GM23338 (cell line): ENCODE measurements at regions not wholly inside any gene's neighbourhood (a gene's known extent, or its start where the extent isn't known, plus 50 kb on each side); places are given as distances from the start of the nearest gene placed in this dataset.

Experiments used
- ATAC-seq: fragments of 200-7000 bp; cut with Tn5 transposase; 3 replicates; pipeline ENCODE4 v1.9.1; 2020
- DNase-seq: peaks from one replicate; pipeline ENCODE4 v3.0.0-alpha.2; 2015; ENCODE audit warnings: low spot score
- H2AFZ ChIP-seq: fragments of 200-600 bp; sonication (generic); 2 replicates; pipeline ENCODE4 v1.8.0; 2016; ENCODE audit warnings: antibody characterized with exemption, mild to moderate bottlenecking, moderate library complexity
- H3F3A ChIP-seq: fragments of 200-600 bp; sonication (generic); replicated peaks from 2 replicates; pipeline ENCODE4 v1.8.0; 2017; ENCODE audit warnings: antibody characterized with exemption, mixed run types, low read depth
- H3K27ac ChIP-seq: fragments of 200-600 bp; sonication (generic); 2 replicates; pipeline ENCODE4 v1.6.1; 2016; ENCODE audit warnings: low read depth
- H3K27me3 ChIP-seq: fragments of 200-600 bp; sonication (generic); 2 replicates; pipeline ENCODE4 v1.8.0; 2016; ENCODE audit warnings: mild to moderate bottlenecking, mixed run types, moderate library complexity; ENCODE audit not compliant: insufficient read depth
- H3K36me3 ChIP-seq: fragments of 200-600 bp; sonication (generic); 2 replicates; pipeline ENCODE4 v1.8.0; 2016; ENCODE audit warnings: mild to moderate bottlenecking; ENCODE audit not compliant: insufficient read depth
- H3K4me1 ChIP-seq: fragments of 200-600 bp; sonication (generic); 2 replicates; pipeline ENCODE4 v1.8.0; 2016; ENCODE audit warnings: mild to moderate bottlenecking, moderate library complexity; ENCODE audit not compliant: insufficient read depth
- H3K4me2 ChIP-seq: fragments of 200-600 bp; sonication (generic); 2 replicates; pipeline ENCODE4 v1.7.1; 2017; ENCODE audit warnings: mixed run types
- H3K4me3 ChIP-seq: fragments of 200-600 bp; sonication (generic); 2 replicates; pipeline ENCODE4 v1.6.1; 2016; ENCODE audit warnings: mixed run types
- H3K79me2 ChIP-seq: fragments of 200-600 bp; sonication (generic); replicated peaks from 2 replicates; pipeline ENCODE4 v1.8.0; 2017; ENCODE audit warnings: mild to moderate bottlenecking; ENCODE audit not compliant: insufficient read depth
- H3K9me2 ChIP-seq: fragments of 200-600 bp; sonication (generic); 2 replicates; pipeline ENCODE4 v1.8.0; 2017; ENCODE audit not compliant: insufficient read depth
- H4K20me1 ChIP-seq: fragments of 200-600 bp; sonication (generic); replicated peaks from 2 replicates; pipeline ENCODE4 v1.8.0; 2017; ENCODE audit warnings: mild to moderate bottlenecking; ENCODE audit not compliant: insufficient read depth
- H3K27ac Mint-ChIP-seq: 2 replicates; pipeline ENCODE4 v1.8.0; 2020; ENCODE audit warnings: inconsistent platforms, mild to moderate bottlenecking, moderate library complexity, mixed read lengths
- H3K27me3 Mint-ChIP-seq: 3 replicates; pipeline ENCODE4 v1.8.0; 2022; ENCODE audit warnings: low read depth, mild to moderate bottlenecking, moderate library complexity, mixed read lengths, inconsistent platforms; ENCODE audit not compliant: insufficient read depth, poor library complexity
- H3K36me3 Mint-ChIP-seq: 3 replicates; pipeline ENCODE4 v1.8.0; 2021; ENCODE audit warnings: low read depth, mild to moderate bottlenecking, inconsistent platforms, moderate library complexity, mixed read lengths
- H3K4me1 Mint-ChIP-seq: 3 replicates; pipeline ENCODE4 v1.8.0; 2020; ENCODE audit warnings: mild to moderate bottlenecking, inconsistent platforms, mixed read lengths
- H3K4me3 Mint-ChIP-seq: 3 replicates; pipeline ENCODE4 v1.8.0; 2021; ENCODE audit warnings: moderate library complexity, mild to moderate bottlenecking, inconsistent platforms, mixed read lengths
- H3K9me3 Mint-ChIP-seq: 3 replicates; pipeline ENCODE4 v1.8.0; 2020; ENCODE audit warnings: moderate library complexity, mild to moderate bottlenecking, inconsistent platforms, mixed read lengths
- CREB1 ChIP-seq: fragments of 250-450 bp; sonication (Bioruptor Pico); IDR thresholded peaks from 2 replicates; pipeline ENCODE4 v1.5.0; 2020; ENCODE audit warnings: low read depth, mild to moderate bottlenecking, moderate library complexity
- CTCF ChIP-seq, 2 experiments: fragments of 200-600 bp in 1 of 2; sonication (generic) in 1 of 2; conservative IDR thresholded peaks; 2 replicates each; pipeline versions ENCODE4 v1.5.1 to v1.6.1; 2016 to 2017; ENCODE audit warnings: antibody characterized with exemption in 2 of 2, low read depth in 2 of 2, mild to moderate bottlenecking in 2 of 2, moderate library complexity in 1 of 2
- ETS1 ChIP-seq: IDR thresholded peaks from 2 replicates; pipeline ENCODE4 v1.6.1; 2016; ENCODE audit warnings: antibody characterized with exemption
- EZH2 ChIP-seq: fragments of 200-600 bp; sonication (generic); IDR thresholded peaks from one replicate; pipeline ENCODE4 v1.8.0; 2017; ENCODE audit warnings: antibody characterized with exemption, mild to moderate bottlenecking, low read depth; ENCODE audit not compliant: unreplicated experiment
- EZH2phosphoT487 ChIP-seq: fragments of 200-600 bp; sonication (generic); IDR thresholded peaks from one replicate; pipeline ENCODE4 v1.8.1; 2018; ENCODE audit warnings: antibody characterized with exemption; ENCODE audit not compliant: unreplicated experiment
- JUNB ChIP-seq: IDR thresholded peaks from one replicate; pipeline ENCODE4 v1.6.1; 2016; ENCODE audit warnings: antibody characterized with exemption; ENCODE audit not compliant: unreplicated experiment
- NANOG ChIP-seq: IDR thresholded peaks from 2 replicates; pipeline ENCODE4 v1.6.1; 2016; ENCODE audit warnings: antibody characterized with exemption, borderline replicate concordance
- POLR2AphosphoS5 ChIP-seq: IDR thresholded peaks from 2 replicates; pipeline ENCODE4 v1.6.1; 2016; ENCODE audit warnings: antibody characterized with exemption, low read depth
- REST ChIP-seq: IDR thresholded peaks from one replicate; pipeline ENCODE4 v1.6.1; 2018; ENCODE audit warnings: antibody characterized with exemption; ENCODE audit not compliant: unreplicated experiment
- STAT1 ChIP-seq: IDR thresholded peaks from one replicate; pipeline ENCODE4 v1.6.1; 2016; ENCODE audit warnings: antibody characterized with exemption; ENCODE audit not compliant: unreplicated experiment
- ZNF114 ChIP-seq: fragments of 250-450 bp; sonication (Bioruptor Pico); IDR thresholded peaks from 2 replicates; pipeline ENCODE4 v1.5.0; 2020; ENCODE audit warnings: mild to moderate bottlenecking, moderate library complexity
- ZNF331 ChIP-seq: fragments of 250-450 bp; sonication (Bioruptor Pico); IDR thresholded peaks from 2 replicates; pipeline ENCODE4 v1.5.0; 2020; ENCODE audit warnings: low read depth, mild to moderate bottlenecking, moderate library complexity
- ZNF462 ChIP-seq: fragments of 250-450 bp; sonication (Bioruptor Pico); IDR thresholded peaks from 2 replicates; pipeline ENCODE4 v1.5.0; 2020; ENCODE audit warnings: mild to moderate bottlenecking, moderate library complexity

GRCh38 chr4:37082912-37083311 lies 161.6 kb upstream of the NWD2 start:
- no peaks in the 10 kb centered on the region for H3F3A ChIP-seq
- H3K27me3 ChIP-seq, result no peaks in the 10 kb centered on the region
- H3K9me3 Mint-ChIP-seq, result peaks cover 19% of the 10 kb centered on the region
- H3K79me2 ChIP-seq, result no peaks in the 10 kb centered on the region
- no peak overlapping the region for H3K27ac ChIP-seq
- H3K4me1 Mint-ChIP-seq, result no peaks in the 10 kb centered on the region
- no peaks in the 10 kb centered on the region for H3K9me2 ChIP-seq
- peaks cover 8% of the 10 kb centered on the region; the same call in 2 of the 3 replicates for H3K36me3 Mint-ChIP-seq
- no peaks in the 10 kb centered on the region for H3K4me1 ChIP-seq
- H3K27ac Mint-ChIP-seq, result no peak overlapping the region
- no peak for ATAC-seq
- no peaks in the 10 kb centered on the region for H4K20me1 ChIP-seq
- no peak overlapping the region for H2AFZ ChIP-seq
- no peak overlapping the region for H3K4me2 ChIP-seq
- H3K4me3 Mint-ChIP-seq, result no peak overlapping the region
- no peak for DNase-seq
- H3K36me3 ChIP-seq, result no peaks in the 10 kb centered on the region; the same call in 1 of the 2 replicates
- H3K27me3 Mint-ChIP-seq, result peaks cover 3% of the 10 kb centered on the region
- TF ChIP-seq ETS1 (no peak), STAT1 (no peak), ZNF114 (CRISPR knock-in tag) (no peak), EZH2phosphoT487 (no peak), NANOG (no peak), JUNB (no peak), ZNF462 (no peak), CREB1 (CRISPR knock-in tag) (no peak), REST (no peak), EZH2 (no peak), CTCF (conservative IDR thresholded peaks at IDR 0.05; ENCODE audit: low read depth in 2 of 2) (no peak), ZNF331 (no peak), POLR2AphosphoS5 (no peak)
- no peak overlapping the region for H3K4me3 ChIP-seq
